LNCAP (cell line): ENCODE measurements at regions not wholly inside any gene's neighbourhood (a gene's known extent, or its start where the extent isn't known, plus 50 kb on each side); places are given as distances from the start of the nearest gene placed in this dataset.

ENCODE experiments used
- TF ChIP-seq, protein P1 (sequence below): fragments of 450-650 bp; IDR thresholded peaks from 2 replicates; pipeline ENCODE4 v1.5.1; 2017; ENCODE audit warnings: mild to moderate bottlenecking

DNA sequence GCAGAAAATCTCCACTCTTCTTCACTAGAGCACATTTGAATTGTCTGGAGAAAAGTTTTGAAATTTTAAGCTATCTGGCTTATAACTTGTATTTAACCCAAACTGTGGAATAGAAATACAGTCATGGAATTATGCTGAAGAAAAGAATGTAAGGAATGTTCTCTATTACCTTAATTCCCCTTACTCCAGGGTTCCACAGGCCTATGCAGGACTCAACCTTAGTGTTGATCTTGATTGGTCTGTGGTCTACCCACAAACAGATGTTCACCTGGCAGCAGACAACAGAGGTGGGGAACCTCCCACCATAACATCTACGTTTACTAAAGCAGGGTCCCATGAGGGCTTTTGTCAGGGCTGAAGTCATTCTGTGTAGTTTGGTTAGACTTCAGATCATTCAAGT is 189.3 kb upstream of the GPRIN3 start:
- TF ChIP-seq, protein P1, sequence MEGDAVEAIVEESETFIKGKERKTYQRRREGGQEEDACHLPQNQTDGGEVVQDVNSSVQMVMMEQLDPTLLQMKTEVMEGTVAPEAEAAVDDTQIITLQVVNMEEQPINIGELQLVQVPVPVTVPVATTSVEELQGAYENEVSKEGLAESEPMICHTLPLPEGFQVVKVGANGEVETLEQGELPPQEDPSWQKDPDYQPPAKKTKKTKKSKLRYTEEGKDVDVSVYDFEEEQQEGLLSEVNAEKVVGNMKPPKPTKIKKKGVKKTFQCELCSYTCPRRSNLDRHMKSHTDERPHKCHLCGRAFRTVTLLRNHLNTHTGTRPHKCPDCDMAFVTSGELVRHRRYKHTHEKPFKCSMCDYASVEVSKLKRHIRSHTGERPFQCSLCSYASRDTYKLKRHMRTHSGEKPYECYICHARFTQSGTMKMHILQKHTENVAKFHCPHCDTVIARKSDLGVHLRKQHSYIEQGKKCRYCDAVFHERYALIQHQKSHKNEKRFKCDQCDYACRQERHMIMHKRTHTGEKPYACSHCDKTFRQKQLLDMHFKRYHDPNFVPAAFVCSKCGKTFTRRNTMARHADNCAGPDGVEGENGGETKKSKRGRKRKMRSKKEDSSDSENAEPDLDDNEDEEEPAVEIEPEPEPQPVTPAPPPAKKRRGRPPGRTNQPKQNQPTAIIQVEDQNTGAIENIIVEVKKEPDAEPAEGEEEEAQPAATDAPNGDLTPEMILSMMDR, result no peak

DNA sequence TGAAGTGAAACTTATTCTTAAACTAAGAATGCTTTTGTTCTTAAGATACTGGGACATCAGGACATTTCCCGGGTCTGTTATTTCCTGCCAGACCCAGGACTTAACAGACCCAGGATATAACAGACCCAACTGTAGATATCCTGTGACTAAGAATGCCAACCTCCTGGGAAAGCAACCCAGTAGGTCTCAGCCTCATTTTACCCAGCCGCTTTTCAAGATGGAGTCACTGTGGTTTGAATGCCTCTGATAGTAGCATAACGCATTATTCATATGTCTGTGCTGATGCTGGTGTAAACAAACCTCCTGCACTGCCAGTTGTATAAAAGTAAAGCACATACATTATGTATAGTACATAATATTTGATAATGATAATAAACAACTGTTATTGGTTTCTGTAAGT is 185.8 kb upstream of the GPRIN3 start:
- TF ChIP-seq, protein P1, result no peak

DNA sequence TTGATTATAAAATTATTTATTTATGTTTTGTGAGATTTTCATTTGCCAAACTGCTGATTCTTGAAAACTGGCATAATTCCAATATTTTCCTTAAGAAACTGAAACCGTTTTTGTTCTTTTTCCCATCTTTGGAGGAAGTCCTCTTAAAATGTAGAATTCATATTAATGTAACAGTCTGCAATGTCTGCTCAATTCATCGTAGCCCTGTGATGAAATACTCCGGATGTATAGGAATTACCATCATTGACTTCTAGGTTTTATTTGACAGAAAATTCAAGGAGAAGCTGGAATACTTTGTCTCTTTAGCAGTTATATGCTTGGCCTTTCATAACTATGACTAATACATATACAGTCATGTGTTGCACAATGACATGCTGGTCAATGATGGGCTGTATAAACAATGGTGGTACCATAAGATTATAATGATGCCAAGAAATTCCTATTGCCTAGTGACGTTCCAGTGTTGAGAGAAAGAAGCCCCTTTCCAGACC is 185.0 kb upstream of the GPRIN3 start:
- TF ChIP-seq, protein P1, result no peak

DNA sequence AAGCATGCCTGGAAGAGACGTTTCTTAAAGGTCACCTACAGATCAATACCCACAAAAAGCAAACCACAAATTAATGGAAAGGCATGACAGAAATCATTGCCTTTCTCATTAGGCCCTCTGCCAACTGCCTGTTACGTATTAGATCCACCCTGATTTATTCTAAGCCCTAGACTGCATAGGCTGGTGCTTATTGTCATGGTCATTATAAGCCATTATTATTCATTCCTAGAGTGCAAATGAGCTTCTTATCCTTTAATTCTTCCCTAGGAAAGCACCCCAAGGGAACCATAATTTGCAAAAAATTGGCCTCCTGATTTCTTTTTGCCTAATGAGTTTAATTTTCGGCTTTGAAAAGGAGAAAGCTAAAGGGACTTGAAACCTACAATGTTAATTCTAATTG is 184.2 kb upstream of the GPRIN3 start:
- TF ChIP-seq, protein P1, result no peak

DNA sequence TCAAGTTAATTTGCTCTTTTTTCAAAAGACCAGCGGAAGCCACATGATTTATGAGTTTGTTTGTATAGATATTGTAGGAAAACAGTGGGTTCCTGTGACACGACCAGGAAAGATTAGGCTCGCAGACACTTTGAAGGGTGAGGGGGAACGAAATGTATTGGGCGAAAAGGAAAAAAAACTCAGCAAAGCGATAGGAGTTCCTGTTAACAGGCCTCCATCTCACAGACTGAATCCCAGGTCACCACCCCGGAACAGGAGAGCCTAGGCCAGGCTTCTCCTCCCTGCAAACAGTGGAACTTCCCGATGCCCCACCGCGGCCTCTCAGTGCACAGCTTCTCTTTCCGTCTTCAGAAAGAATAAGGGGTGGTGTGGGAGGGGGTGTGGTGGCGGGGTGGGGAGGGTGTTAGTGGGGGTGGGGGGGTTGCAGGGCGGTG is 181.8 kb upstream of the GPRIN3 start:
- TF ChIP-seq, protein P1, result no peak

DNA sequence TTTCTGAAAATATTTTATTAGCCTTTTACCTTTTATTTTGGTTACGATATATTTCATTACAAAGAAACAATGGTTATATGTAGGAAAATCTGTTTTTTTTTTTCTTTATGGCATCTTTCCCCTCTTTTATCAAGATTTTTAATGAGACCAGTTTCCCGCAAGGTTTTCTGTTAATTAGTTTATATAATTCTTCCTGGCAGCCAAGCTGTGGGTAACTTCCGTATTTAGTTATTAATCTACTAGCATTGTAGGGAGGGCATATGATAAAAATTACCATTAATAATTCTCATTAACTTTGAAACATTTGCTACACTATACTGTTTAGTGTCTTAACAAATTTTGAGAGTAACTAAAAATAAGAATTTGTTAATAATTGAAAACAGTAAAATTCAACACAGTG is 181.1 kb upstream of the GPRIN3 start:
- TF ChIP-seq, protein P1, result no peak

DNA sequence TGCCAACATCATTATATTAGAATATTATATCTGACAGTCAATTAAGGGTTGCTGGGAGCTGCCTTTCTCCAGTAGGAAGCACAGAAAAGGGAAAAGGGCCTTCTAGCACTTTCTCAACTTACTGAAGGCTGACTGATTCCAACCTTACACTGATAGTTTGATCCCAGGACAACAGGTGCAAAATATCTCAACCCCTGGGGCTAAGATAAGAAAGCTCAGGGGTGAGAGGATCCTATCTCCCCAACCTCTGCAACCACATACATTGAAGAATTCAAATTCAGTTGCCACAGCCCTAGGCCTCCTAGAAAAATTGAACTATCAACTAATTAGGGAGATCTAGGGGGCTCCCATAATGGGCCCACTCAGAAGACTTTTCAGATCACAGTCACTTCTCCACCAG is 179.1 kb upstream of the GPRIN3 start:
- TF ChIP-seq, protein P1, result no peak

DNA sequence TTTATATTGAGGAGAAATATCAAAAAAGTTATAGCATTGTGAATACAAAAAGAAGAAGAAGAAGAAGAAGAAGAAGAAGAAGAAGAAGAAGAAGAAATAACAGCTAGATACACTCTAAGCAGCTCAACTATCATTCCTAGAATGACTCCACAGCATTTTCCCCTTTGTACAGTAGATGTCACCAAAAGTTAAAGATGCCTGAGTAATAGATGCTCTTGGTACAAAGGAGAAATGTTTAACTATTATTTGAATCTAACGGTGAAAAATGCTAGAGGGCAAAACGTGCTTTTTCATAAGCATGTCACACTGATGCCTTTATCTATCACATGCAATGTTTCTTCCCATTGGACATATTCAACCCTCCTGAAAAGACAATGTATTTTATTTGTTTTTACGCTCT is 178.4 kb upstream of the GPRIN3 start:
- TF ChIP-seq, protein P1, result peak; percentile 50
